ENCODE measurements at regions not wholly inside any gene's neighbourhood (a gene's known extent, or its start where the extent isn't known, plus 50 kb on each side); places are given as distances from the start of the nearest gene placed in this dataset.

GRCh38 chr5:68770551-68770950 is 323.3 kb upstream of the SLC30A5 start:
- no peak for TF ChIP-seq CTCF (IDR thresholded peaks at IDR 0.05; ENCODE audit: low read depth, low read length)
- peaks cover 4% of the 10 kb centered on the region for H3K4me1 ChIP-seq (ENCODE audit: low read depth)
- no peaks in the 10 kb centered on the region for H3K9me3 ChIP-seq (ENCODE audit: low read depth)
- H3K27me3 ChIP-seq: no peaks in the 10 kb centered on the region
- no peaks in the 10 kb centered on the region for H3K36me3 ChIP-seq
- no peak overlapping the region for H3K27ac ChIP-seq
- no peak overlapping the region for H3K4me3 ChIP-seq
- no peak for DNase-seq (ENCODE audit: low read depth in 1 of 2, low spot score in 1 of 2)

GRCh38 chr5:68771221-68771620 is 322.6 kb upstream of the SLC30A5 start:
- Histone ChIP-seq H3K9me3 (ENCODE audit: low read depth) (no peaks in the 10 kb centered on the region), H3K27ac (no peak overlapping the region), H3K27me3 (no peaks in the 10 kb centered on the region), H3K4me1 (ENCODE audit: low read depth) (peaks cover 4% of the 10 kb centered on the region), H3K4me3 (no peak overlapping the region), H3K36me3 (no peaks in the 10 kb centered on the region)
- TF ChIP-seq CTCF (IDR thresholded peaks at IDR 0.05; ENCODE audit: low read depth, low read length): no peak
- DNase-seq (ENCODE audit: low read depth in 1 of 2, low spot score in 1 of 2): no peak

GRCh38 chr5:68771732-68772131 is 322.1 kb upstream of the SLC30A5 start:
- Histone ChIP-seq H3K9me3 (ENCODE audit: low read depth) (no peaks in the 10 kb centered on the region), H3K4me3 (no peak overlapping the region), H3K36me3 (no peaks in the 10 kb centered on the region), H3K27me3 (no peaks in the 10 kb centered on the region), H3K27ac (no peak overlapping the region), H3K4me1 (ENCODE audit: low read depth) (peaks cover 4% of the 10 kb centered on the region)
- DNase-seq (ENCODE audit: low read depth in 1 of 2, low spot score in 1 of 2): no peak
- TF ChIP-seq CTCF (IDR thresholded peaks at IDR 0.05; ENCODE audit: low read depth, low read length): no peak

- no peak overlapping the region for H3K4me3 ChIP-seq
- peaks cover 4% of the 10 kb centered on the region for H3K4me1 ChIP-seq (ENCODE audit: low read depth)
- no peak for TF ChIP-seq CTCF (IDR thresholded peaks at IDR 0.05; ENCODE audit: low read depth, low read length)
- no peaks in the 10 kb centered on the region for H3K36me3 ChIP-seq
- no peaks in the 10 kb centered on the region for H3K27me3 ChIP-seq
- DNase-seq (ENCODE audit: low read depth in 1 of 2, low spot score in 1 of 2): no peak
- no peaks in the 10 kb centered on the region for H3K9me3 ChIP-seq (ENCODE audit: low read depth)
- H3K27ac ChIP-seq: no peak overlapping the region
These were observed 317.4 kb upstream of the SLC30A5 start for GRCh38 chr5:68776381-68776780.

GRCh38 chr5:68777135-68777534 is 316.7 kb upstream of the SLC30A5 start:
- H3K27me3 ChIP-seq: no peaks in the 10 kb centered on the region
- DNase-seq (ENCODE audit: low read depth in 1 of 2, low spot score in 1 of 2): no peak
- H3K27ac ChIP-seq: no peak overlapping the region
- no peak for TF ChIP-seq CTCF (IDR thresholded peaks at IDR 0.05; ENCODE audit: low read depth, low read length)
- H3K4me1 ChIP-seq (ENCODE audit: low read depth): no peaks in the 10 kb centered on the region
- no peaks in the 10 kb centered on the region for H3K9me3 ChIP-seq (ENCODE audit: low read depth)
- H3K36me3 ChIP-seq: no peaks in the 10 kb centered on the region
- H3K4me3 ChIP-seq: no peak overlapping the region

GRCh38 chr5:68778484-68778883 is 315.3 kb upstream of the SLC30A5 start:
- H3K4me1 ChIP-seq (ENCODE audit: low read depth): no peaks in the 10 kb centered on the region
- no peaks in the 10 kb centered on the region for H3K27me3 ChIP-seq
- H3K27ac ChIP-seq: no peak overlapping the region
- no peaks in the 10 kb centered on the region for H3K9me3 ChIP-seq (ENCODE audit: low read depth)
- H3K4me3 ChIP-seq: no peak overlapping the region
- DNase-seq (ENCODE audit: low read depth in 1 of 2, low spot score in 1 of 2): no peak
- TF ChIP-seq CTCF (IDR thresholded peaks at IDR 0.05; ENCODE audit: low read depth, low read length): no peak
- no peaks in the 10 kb centered on the region for H3K36me3 ChIP-seq

Measured in cardiac muscle cell (in vitro differentiated cells and primary cell).